ENCODE measurements at regions not wholly inside any gene's neighbourhood (a gene's known extent, or its start where the extent isn't known, plus 50 kb on each side); places are given as distances from the start of the nearest gene placed in this dataset.
"Not testable (repeated sequence)": the region's sequence is repeated elsewhere in the genome, so short reads cannot be mapped to it uniquely, and the experiment has no call there.

DNA sequence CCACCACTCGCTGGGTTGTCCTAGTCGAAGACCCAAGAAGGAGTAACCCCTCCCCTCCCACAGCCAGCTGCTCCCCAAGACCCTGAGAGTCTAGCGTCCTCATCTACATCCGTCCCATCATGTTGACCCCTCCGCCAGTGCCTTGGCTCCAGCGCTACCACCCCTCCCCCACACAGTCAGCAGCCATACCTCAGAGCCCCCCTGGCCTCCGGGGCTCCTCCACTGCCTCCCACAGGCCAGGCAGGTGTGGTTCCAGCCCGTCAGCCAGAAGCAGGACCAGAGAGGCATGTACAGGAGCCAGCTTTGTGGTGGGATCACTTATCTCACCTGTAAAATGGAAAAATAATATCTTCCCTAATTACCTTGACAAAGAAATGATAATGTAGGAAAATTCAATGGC, 51.5 kb upstream of the PHF21B start:
- no peak for DNase-seq (ENCODE audit: low read depth)

DNA sequence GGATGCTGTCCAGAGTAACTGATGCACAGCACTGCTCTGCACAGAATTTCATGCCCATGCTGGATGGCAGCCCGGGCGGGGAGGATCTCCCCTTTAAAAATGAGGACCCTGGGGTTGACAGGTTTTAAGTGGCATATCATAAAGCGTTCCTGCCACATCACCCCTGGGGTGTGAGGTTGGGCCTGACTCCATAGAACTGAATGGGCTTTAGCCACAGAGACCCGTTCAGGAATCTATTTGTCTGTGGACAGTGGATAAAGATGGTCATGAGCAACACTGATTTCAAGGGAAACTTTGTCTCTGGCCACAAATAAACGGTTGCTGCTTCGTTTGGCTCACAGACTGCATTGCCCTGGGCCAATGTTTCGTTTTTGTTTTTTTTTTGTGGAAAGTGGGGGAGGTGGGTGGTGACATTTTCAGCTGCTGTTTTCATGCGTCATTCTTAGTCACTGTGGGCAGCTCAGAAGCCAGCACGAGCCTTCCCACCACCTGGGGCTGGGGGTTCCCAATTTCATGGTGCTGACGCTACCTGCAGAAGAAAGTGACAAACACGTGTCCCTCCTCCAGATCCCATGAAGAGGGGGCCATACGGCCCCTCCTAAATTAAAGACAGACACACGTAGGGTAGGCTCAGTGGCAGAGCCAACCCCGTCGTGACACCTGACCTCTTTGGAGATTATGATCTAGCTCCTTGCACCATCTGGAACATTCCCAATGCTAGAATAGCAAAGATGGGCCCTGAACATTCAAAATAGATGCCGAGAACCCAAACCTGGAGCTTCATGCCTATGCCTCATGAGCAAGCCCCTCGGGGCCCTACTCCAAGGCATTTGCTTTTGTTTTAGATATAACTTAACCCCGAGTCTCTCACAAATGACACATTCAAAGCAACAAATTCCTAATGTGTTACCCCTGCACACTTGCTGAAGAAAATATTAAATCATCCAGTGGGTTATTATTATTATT, 54.8 kb upstream of the PHF21B start:
- DNase-seq (ENCODE audit: low read depth), result peak; percentile 36

- DNase-seq (ENCODE audit: low read depth), result no peak
These were observed 55.9 kb upstream of the PHF21B start for GRCh38 chr22:45065726-45066125.

DNA sequence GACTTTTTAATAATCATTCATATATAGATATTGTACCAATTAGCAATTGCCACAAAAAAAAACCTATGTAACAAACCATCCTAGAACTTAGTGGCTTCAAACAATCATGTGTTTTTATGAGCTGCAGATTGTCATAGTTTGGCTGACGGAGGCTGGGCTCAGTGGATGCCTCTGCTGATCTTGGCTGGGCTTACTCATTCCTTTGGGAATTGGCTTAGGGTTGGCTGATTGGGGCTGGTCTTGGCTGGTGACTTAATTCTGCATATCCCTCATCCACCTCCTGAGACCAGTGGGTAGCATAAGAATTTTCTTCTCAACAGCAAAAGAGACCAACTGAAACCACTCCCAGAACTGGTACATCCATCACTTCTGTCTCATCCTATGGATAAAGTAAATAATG, 57.9 kb upstream of the PHF21B start:
- DNase-seq (ENCODE audit: low read depth), result no peak

- no peak for DNase-seq (ENCODE audit: low read depth)
These were observed 60.1 kb upstream of the PHF21B start for GRCh38 chr22:45069925-45070324.

- DNase-seq (ENCODE audit: low read depth), result no peak
These were observed 61.8 kb upstream of the PHF21B start for GRCh38 chr22:45071618-45072017.

GRCh38 chr22:45072322-45072903, 62.6 kb upstream of the PHF21B start:
- DNase-seq (ENCODE audit: low read depth), result no peak

DNA sequence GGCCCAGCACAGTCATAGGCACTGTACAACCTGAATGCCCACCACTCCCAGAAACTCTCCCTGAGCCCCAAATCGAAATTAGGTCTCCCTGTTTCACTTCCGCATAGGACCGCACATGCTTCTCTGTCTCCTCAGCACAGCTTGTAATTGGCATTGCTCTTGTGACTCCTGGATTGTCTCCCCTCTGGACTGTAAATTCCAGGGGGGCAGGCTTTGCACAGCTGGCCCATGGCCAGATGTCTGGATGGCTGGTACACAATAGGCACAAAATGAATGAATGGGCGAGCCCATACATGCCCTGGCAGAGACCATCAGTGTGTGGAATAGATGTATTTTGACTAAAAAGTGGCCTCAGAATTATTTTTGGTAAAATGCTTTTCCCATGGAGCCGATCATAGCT, 63.3 kb upstream of the PHF21B start:
- no peak for DNase-seq (ENCODE audit: low read depth)

GRCh38 chr22:45077286-45077685, 67.5 kb upstream of the PHF21B start:
- DNase-seq (ENCODE audit: low read depth), result no peak

- DNase-seq (ENCODE audit: low read depth), result no peak
These were observed 68.1 kb upstream of the PHF21B start for GRCh38 chr22:45077826-45078334.

GRCh38 chr22:45082795-45083194, 73.0 kb upstream of the PHF21B start:
- DNase-seq (ENCODE audit: low read depth), result no peak

DNA sequence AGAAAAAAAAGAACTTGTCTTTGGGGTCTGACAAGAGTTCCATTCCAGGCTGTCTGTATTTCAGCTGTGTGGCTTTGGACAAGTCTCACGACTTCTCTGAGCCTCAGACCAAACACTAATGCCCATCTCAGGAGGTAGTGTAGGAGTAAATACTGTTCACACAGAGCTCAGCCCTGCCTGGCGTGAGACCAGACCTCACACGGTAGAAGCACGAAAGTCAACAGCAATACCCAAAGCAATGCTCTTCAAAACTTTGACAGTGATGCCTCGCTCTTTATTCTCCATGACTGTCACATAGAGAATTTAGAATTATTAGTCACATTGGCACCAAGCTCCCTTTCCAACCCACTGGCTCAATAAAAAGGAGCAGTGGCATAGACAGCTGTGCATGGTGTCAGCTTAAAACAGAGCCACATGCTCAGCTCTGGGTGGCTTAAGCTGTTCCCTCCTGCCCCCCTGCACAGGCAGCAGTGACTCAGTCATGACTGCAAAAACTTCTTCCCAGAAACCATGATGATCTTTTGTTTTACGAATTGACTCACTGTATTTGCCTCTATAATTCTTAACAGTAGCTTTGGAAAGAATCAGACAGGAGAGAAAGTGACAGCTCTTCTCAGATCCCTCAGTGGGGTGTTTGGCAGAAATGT, 74.0 kb upstream of the PHF21B start:
- no peak for DNase-seq (ENCODE audit: low read depth)

DNA sequence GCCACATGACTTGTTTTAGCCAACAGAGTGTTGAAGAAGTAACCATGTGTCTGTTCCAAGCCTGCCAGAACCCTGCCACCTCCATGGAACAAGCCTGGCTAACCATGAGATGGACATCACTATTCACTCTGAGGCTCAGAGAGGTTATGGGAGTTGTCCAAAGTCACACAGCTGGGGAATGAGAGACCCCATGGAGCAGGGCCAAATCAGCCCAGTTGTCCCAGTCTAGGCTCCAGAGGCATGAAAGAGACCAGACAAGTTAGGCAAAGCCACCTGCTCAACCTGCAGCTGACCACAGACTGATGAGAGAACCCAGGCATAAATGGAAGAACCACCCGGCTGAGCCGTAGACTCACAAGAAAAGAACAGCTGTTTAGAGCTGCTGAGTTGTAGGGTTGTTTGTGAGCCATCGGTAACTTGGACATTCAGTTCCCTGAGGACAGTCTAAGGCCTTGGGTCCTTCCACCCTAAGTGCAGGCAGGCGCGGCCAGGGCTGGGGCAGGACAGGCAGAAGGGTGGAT, 74.7 kb upstream of the PHF21B start:
- no peak for DNase-seq (ENCODE audit: low read depth)

- DNase-seq (ENCODE audit: low read depth), result no peak
These were observed 75.9 kb upstream of the NUP50 start for GRCh38 chr22:45087802-45088201.

- DNase-seq (ENCODE audit: low read depth), result no peak
These were observed 75.1 kb upstream of the NUP50 start for GRCh38 chr22:45088576-45088975.

GRCh38 chr22:45090497-45090910, 73.2 kb upstream of the NUP50 start:
- no peak for DNase-seq (ENCODE audit: low read depth)

DNA sequence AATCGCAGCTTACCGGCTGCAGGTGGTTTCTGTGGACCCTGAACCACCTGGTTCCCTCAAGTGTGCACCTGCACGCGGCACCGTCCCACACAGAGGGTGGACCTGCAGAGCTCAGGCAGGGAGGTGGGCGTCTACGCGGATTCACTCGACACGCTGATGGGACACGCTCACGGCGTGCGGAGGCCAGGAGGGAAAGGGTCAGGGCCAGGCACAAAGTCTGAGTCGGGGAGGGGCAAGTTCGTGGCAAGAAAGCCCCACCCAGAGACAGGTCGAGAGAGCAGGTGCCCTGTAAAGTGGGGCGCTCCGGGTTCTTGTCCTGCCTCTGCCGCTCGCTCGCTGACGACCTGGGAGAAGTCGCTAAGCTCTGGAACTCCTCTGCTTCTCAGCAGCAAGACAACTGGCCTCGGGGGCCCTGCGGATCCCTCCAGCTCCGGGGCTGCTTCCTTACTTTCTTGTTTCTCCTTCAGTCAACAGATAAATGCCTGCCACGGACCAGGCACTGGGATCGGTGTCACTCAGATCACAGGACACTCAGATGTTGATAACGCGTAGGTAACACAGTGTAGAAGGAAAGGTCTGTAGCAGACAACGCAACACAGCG, 72.4 kb upstream of the NUP50 start:
- DNase-seq (ENCODE audit: low read depth), result no peak

DNA sequence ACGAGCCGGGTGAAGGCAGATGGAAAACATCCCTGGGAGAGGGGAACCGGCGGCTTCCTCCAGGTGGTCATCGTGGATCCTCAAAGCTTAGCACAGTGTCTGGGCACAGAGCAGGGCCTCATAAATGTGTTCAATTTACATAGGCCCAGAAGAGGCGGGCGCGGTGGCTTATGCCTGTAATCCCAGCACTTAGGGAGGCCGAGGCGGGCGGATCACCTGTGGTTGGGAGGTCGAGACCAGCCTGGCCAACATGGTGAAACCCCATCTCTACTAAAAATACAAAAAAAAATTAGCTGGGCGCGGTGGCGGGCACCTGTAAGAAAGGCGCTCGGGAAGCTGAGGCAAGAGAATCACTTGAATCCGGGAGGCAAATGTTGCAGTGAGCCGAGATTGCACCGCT, 71.8 kb upstream of the NUP50 start:
- not testable (repeated sequence) for DNase-seq (ENCODE audit: low read depth)

GRCh38 chr22:45092644-45093043, 71.1 kb upstream of the NUP50 start:
- no peak for DNase-seq (ENCODE audit: low read depth)

GRCh38 chr22:45093609-45094008, 70.1 kb upstream of the NUP50 start:
- no peak for DNase-seq (ENCODE audit: low read depth)

GRCh38 chr22:45094081-45094720, 69.5 kb upstream of the NUP50 start:
- DNase-seq (ENCODE audit: low read depth), result no peak

DNA sequence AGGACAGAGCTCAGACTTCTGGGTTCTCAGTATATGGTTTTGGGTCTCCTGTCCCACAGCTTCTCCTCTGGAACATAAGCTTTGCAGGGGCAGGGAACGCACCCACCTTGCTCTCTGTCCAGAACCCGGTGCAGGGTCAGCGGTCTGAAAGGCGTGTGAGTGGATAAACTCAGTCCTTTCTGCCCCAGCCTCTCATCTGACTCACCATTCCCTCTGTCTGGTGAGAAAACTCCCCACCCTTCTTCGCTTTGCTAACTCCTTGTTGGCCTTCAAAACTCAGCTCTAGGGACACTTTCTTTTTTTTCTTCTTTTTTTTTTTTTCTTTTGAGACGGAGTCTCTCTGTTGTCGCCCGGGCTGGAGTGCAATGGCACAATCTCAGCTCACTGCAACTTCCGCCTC, 68.9 kb upstream of the NUP50 start:
- DNase-seq (ENCODE audit: low read depth), result no peak
